ENCODE measurements at regions not wholly inside any gene's neighbourhood (a gene's known extent, or its start where the extent isn't known, plus 50 kb on each side); places are given as distances from the start of the nearest gene placed in this dataset.

DNA sequence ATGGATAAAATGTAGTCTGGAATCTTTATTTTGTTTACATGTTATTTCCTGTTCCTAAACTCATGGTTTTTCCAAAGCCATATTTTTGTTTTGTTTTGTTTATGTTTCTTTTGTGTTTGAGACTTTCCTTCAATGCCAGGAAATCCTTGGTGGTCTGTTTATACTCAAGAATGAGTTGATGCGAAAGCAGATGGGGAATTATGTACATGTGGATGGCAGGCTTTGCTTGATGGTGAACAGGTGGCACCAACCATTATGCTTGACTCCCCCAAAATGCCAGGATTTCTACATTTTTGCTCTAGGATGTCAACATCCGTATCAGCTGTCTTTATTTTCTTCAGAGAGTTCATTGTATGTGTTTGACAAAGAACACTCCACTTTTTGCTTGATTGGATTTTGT is 448.5 kb downstream of the PRDM2 start:
- peaks cover 11% of the 10 kb centered on the region for H3K4me1 Mint-ChIP-seq
- no peaks in the 10 kb centered on the region for H3K36me3 Mint-ChIP-seq (ENCODE audit: low read depth)
- peaks cover 3% of the 10 kb centered on the region for H3K9me3 Mint-ChIP-seq
- TF ChIP-seq, protein P1, sequence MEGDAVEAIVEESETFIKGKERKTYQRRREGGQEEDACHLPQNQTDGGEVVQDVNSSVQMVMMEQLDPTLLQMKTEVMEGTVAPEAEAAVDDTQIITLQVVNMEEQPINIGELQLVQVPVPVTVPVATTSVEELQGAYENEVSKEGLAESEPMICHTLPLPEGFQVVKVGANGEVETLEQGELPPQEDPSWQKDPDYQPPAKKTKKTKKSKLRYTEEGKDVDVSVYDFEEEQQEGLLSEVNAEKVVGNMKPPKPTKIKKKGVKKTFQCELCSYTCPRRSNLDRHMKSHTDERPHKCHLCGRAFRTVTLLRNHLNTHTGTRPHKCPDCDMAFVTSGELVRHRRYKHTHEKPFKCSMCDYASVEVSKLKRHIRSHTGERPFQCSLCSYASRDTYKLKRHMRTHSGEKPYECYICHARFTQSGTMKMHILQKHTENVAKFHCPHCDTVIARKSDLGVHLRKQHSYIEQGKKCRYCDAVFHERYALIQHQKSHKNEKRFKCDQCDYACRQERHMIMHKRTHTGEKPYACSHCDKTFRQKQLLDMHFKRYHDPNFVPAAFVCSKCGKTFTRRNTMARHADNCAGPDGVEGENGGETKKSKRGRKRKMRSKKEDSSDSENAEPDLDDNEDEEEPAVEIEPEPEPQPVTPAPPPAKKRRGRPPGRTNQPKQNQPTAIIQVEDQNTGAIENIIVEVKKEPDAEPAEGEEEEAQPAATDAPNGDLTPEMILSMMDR (IDR thresholded peaks at IDR 0.05; ENCODE audit: unreplicated experiment in 3 of 3): no peak
- H3K4me3 Mint-ChIP-seq: no peak overlapping the region
- no peak overlapping the region for H3K27ac Mint-ChIP-seq
- H3K27me3 Mint-ChIP-seq (ENCODE audit: low read depth): no peaks in the 10 kb centered on the region

DNA sequence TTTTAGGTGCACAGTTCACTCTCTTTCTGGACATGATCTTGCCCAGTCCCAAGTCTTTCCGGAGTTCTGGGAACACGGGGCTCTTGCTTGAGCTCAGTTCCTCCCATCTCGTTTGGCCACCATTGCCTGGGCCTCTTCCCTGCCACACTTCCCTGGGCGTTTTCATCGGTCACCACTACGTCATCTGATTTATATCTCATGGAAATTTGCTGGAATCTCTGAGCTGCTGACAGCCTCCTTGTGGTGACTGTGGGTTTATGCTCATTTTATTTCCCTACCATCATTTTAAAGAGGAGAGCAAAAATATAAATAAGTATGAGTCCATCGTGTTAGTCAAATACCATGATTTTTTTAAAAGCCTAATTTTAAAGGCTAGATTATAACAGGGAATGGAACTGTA is 449.1 kb upstream of the KAZN start:
- Mint-ChIP-seq H3K27me3 (ENCODE audit: low read depth) (no peaks in the 10 kb centered on the region), H3K4me3 (no peak overlapping the region), H3K4me1 (peaks cover 3% of the 10 kb centered on the region), H3K36me3 (ENCODE audit: low read depth) (no peaks in the 10 kb centered on the region), H3K9me3 (peaks cover 7% of the 10 kb centered on the region), H3K27ac (peak overlapping the region in 1 of 3 experiments; percentile 61)
- TF ChIP-seq, protein P1 (IDR thresholded peaks at IDR 0.05; ENCODE audit: unreplicated experiment in 3 of 3): peak in 1 of 3 experiments; percentile 16

DNA sequence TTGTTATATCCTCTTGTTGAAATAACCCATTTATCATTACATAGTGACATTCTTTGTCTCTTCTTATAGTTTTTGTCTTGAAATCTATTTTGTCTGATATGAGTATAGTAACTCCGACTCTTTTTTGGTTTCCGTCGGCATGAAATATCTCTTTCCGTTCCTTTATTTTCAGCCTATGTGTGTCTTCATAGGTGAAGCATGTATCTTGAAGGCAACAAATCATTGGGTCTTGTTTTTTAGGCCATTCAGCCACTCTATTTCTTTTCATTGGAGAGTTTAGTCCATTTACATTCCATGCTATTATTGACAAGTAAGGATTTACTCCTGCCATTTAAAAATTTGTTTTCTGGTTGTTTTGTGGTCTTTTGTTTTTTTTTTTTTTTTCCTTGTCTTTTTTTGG is 441.9 kb upstream of the KAZN start:
- H3K27me3 Mint-ChIP-seq (ENCODE audit: low read depth): no peaks in the 10 kb centered on the region
- no peaks in the 10 kb centered on the region for H3K36me3 Mint-ChIP-seq (ENCODE audit: low read depth)
- no peak overlapping the region for H3K27ac Mint-ChIP-seq
- no peaks in the 10 kb centered on the region for H3K4me1 Mint-ChIP-seq
- peaks cover 56% of the 10 kb centered on the region for H3K9me3 Mint-ChIP-seq
- TF ChIP-seq, protein P1 (IDR thresholded peaks at IDR 0.05; ENCODE audit: unreplicated experiment in 3 of 3): no peak
- no peak overlapping the region for H3K4me3 Mint-ChIP-seq

DNA sequence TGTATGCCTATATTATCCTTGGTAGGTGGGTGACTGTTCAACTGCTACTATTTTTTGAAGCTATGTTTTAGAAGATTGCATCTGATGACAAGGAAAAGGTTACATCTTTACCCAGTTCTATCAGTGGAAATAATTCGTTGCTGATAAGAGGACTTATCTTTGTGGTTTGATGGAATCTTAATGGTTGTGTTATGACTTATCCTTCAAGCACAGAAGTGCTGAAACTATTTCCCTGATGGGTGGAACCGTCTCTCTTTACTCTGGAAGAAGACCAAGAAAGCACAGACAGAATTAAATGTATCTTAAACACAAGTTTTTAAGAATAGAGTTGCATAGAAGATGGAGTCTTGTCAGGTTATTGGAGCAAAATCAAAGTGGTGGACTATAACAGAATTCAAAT is 437.7 kb upstream of the KAZN start:
- peaks cover 5% of the 10 kb centered on the region for H3K4me1 Mint-ChIP-seq
- TF ChIP-seq, protein P1 (IDR thresholded peaks at IDR 0.05; ENCODE audit: unreplicated experiment in 3 of 3): no peak
- H3K4me3 Mint-ChIP-seq: no peak overlapping the region
- H3K36me3 Mint-ChIP-seq (ENCODE audit: low read depth): no peaks in the 10 kb centered on the region
- peaks cover 8% of the 10 kb centered on the region for H3K27me3 Mint-ChIP-seq (ENCODE audit: low read depth)
- H3K9me3 Mint-ChIP-seq: peaks cover 58% of the 10 kb centered on the region
- H3K27ac Mint-ChIP-seq: no peak overlapping the region

DNA sequence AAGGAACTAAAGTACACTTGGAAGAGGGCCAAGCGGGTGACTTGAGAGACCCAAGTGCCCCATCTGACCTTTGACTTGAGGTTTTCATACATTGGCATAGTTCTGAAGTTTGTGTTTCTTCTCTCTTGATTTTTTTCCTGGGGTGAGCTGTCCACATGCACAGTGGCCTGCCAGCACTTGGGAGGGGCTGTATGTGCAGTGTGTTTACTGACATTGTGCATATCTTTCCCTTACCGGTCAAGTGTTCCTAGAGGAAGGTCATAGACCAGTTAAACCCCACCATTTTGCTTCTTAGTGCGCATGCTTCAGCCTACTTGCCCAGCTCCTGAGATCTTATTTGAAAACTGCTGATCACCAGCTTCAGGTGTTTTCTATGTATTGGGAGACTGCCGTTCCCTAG is 435.2 kb upstream of the KAZN start:
- Mint-ChIP-seq H3K4me1 (peaks cover 5% of the 10 kb centered on the region), H3K36me3 (ENCODE audit: low read depth) (no peaks in the 10 kb centered on the region), H3K27ac (no peak overlapping the region), H3K4me3 (no peak overlapping the region), H3K9me3 (peaks cover 34% of the 10 kb centered on the region), H3K27me3 (ENCODE audit: low read depth) (peaks cover 11% of the 10 kb centered on the region)
- TF ChIP-seq, protein P1 (IDR thresholded peaks at IDR 0.05; ENCODE audit: unreplicated experiment in 3 of 3): no peak

DNA sequence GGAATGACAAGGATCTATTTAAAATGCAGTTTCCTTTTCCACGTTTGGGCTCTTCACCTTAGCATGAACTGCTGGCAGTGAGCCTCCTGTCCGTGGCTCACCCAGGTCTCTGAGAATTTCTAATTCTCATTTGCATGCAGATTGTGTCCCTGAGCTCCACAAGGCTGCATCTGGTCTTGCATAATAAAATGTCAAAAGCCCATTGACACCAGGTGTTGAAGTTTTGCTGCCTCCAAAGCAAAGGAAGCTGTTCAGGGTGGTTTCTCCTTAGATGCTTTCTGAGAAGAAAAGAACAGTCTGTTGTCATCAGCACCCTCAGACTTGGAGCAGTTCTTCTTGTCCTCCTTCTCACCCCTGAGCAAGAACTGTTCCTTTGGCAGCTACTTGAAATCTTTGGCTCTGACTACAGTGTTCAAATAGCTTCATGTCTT is 433.1 kb upstream of the KAZN start:
- Mint-ChIP-seq H3K4me3 (no peak overlapping the region), H3K27ac (no peak overlapping the region), H3K4me1 (peaks cover 5% of the 10 kb centered on the region), H3K27me3 (ENCODE audit: low read depth) (peaks cover 11% of the 10 kb centered on the region), H3K9me3 (peaks cover 27% of the 10 kb centered on the region), H3K36me3 (ENCODE audit: low read depth) (no peaks in the 10 kb centered on the region)
- TF ChIP-seq, protein P1 (IDR thresholded peaks at IDR 0.05; ENCODE audit: unreplicated experiment in 3 of 3): no peak
